Stimulated activated effector memory CD8-positive, alpha-beta T cell treated with anti-CD3 and anti-CD28 coated beads, Interleukin-12 subunit alpha, Interleukin-12 subunit beta, amount 100 ng/mL, for 72 hours (primary cell): ENCODE measurements at regions not wholly inside any gene's neighbourhood (a gene's known extent, or its start where the extent isn't known, plus 50 kb on each side); places are given as distances from the start of the nearest gene placed in this dataset.

Experiments used
- ATAC-seq: fragments of 150-1000 bp; cut with Tn5 transposase; 2 replicates; pipeline ENCODE4 v1.10.0; 2021
- DNase-seq, 2 donors: peaks; one replicate each; pipeline ENCODE4 v3.0.0; 2021 to 2022; ENCODE audit warnings: low spot score in 2 of 2
- H3K27ac Mint-ChIP-seq: one replicate; pipeline ENCODE4 v1.8.0; 2022; ENCODE audit warnings: mild to moderate bottlenecking, mixed read lengths
- H3K36me3 Mint-ChIP-seq: one replicate; pipeline ENCODE4 v1.8.0; 2022; ENCODE audit warnings: mild to moderate bottlenecking, mixed read lengths
- H3K4me1 Mint-ChIP-seq: one replicate; pipeline ENCODE4 v1.8.0; 2022; ENCODE audit warnings: mixed read lengths
- H3K4me3 Mint-ChIP-seq: one replicate; pipeline ENCODE4 v1.8.0; 2022; ENCODE audit warnings: mild to moderate bottlenecking, mixed read lengths
- H3K9me3 Mint-ChIP-seq: one replicate; pipeline ENCODE4 v1.8.0; 2022; ENCODE audit warnings: mixed read lengths

- Mint-ChIP-seq H3K4me3 (no peak overlapping the region), H3K9me3 (no peaks in the 10 kb centered on the region), H3K27ac (no peak overlapping the region), H3K4me1 (peaks cover 21% of the 10 kb centered on the region), H3K36me3 (no peaks in the 10 kb centered on the region)
- ATAC-seq (no peak), DNase-seq (no peak)
Observed at GRCh38 chr2:8031370-8031769, 650.5 kb upstream of the ID2 start.

- Mint-ChIP-seq H3K27ac (no peak overlapping the region), H3K4me1 (peaks cover 14% of the 10 kb centered on the region), H3K4me3 (no peak overlapping the region), H3K9me3 (peaks cover 4% of the 10 kb centered on the region), H3K36me3 (no peaks in the 10 kb centered on the region)
- no peak for ATAC-seq
- no peak for DNase-seq
Observed at GRCh38 chr2:8033546-8034096, 648.2 kb upstream of the ID2 start.

- peaks cover 5% of the 10 kb centered on the region for H3K4me1 Mint-ChIP-seq
- peaks cover 4% of the 10 kb centered on the region for H3K9me3 Mint-ChIP-seq
- no peak overlapping the region for H3K27ac Mint-ChIP-seq
- ATAC-seq: no peak
- H3K36me3 Mint-ChIP-seq: no peaks in the 10 kb centered on the region
- H3K4me3 Mint-ChIP-seq: no peak overlapping the region
- DNase-seq: no peak
Observed at GRCh38 chr2:8036366-8036765, 645.5 kb upstream of the ID2 start.

- Mint-ChIP-seq H3K27ac (no peak overlapping the region), H3K36me3 (no peaks in the 10 kb centered on the region), H3K9me3 (peaks cover 4% of the 10 kb centered on the region), H3K4me1 (no peaks in the 10 kb centered on the region), H3K4me3 (no peak overlapping the region)
- ATAC-seq: no peak
- DNase-seq: no peak
Observed at GRCh38 chr2:8039732-8040131, 642.1 kb upstream of the ID2 start.

- no peak overlapping the region for H3K27ac Mint-ChIP-seq
- no peak for ATAC-seq
- H3K4me1 Mint-ChIP-seq: no peaks in the 10 kb centered on the region
- H3K4me3 Mint-ChIP-seq: no peak overlapping the region
- no peaks in the 10 kb centered on the region for H3K36me3 Mint-ChIP-seq
- DNase-seq: no peak
- H3K9me3 Mint-ChIP-seq: no peaks in the 10 kb centered on the region
Observed at GRCh38 chr2:8043295-8043694, 638.6 kb upstream of the ID2 start.

DNA sequence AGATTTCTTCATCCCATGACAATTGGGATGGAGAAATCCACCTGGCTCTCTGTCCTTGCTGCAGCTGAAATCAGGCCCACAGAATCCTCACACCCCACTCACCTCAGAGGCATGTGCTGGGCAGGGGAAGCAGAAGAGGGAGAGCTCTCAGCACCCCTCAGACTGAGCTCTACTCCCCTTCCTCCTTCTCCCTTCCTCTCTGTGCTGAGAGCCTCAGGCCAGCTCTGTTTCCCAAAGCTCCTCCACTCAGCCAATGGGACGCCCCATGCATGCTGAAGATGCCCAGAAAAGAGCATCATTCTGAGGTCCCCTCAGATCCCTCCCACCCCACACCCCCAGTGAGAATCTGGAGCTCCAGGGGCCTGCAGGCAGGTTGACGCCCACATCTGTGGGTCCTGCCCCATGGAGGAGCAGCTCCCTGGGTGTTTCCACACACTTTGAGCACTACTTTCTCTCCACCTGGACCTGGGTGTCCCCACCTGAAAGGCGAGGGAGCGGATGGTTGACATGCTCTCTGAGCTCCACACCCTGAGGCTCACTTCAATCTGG is 637.7 kb upstream of the ID2 start:
- H3K4me1 Mint-ChIP-seq: peaks cover 8% of the 10 kb centered on the region
- no peaks in the 10 kb centered on the region for H3K36me3 Mint-ChIP-seq
- DNase-seq: no peak
- H3K9me3 Mint-ChIP-seq: no peaks in the 10 kb centered on the region
- no peak for ATAC-seq
- no peak overlapping the region for H3K4me3 Mint-ChIP-seq
- no peak overlapping the region for H3K27ac Mint-ChIP-seq

- Mint-ChIP-seq H3K27ac (peak overlapping the region; percentile 49), H3K4me3 (no peak overlapping the region)
Observed at GRCh38 chr2:8045081-8045614, 636.7 kb upstream of the ID2 start.

GRCh38 chr2:8046849-8047248 is 635.0 kb upstream of the ID2 start:
- Mint-ChIP-seq H3K36me3 (no peaks in the 10 kb centered on the region), H3K27ac (no peak overlapping the region), H3K4me1 (peaks cover 35% of the 10 kb centered on the region), H3K9me3 (peaks cover 3% of the 10 kb centered on the region), H3K4me3 (no peak overlapping the region)
- no peak for ATAC-seq
- DNase-seq: no peak

More at GRCh38 chr2:8045081-8045614, 636.7 kb upstream of the ID2 start:
- H3K4me1 Mint-ChIP-seq: peaks cover 18% of the 10 kb centered on the region
- no peaks in the 10 kb centered on the region for H3K36me3 Mint-ChIP-seq
- H3K9me3 Mint-ChIP-seq: no peaks in the 10 kb centered on the region
- DNase-seq: no peak
- ATAC-seq: no peak

DNA sequence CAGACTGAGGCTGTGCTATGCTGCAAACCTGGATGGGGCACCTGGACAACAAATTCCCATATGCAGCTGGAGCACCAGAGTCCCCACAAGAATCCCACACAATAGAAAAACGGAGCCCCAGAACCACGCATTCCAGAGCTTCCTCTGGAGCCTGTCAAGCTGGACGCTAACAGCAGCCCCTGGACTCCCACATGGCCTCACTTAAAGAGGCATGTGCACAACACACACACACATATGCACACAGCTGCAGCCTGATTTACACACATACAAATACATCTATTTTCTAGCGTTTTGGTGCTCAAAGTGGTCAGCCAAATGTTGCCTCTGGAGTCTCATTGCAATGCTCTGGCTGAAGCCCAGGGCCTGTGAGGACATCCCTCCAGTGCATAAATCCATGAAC is 632.7 kb upstream of the ID2 start:
- Mint-ChIP-seq H3K4me1 (peaks cover 48% of the 10 kb centered on the region), H3K27ac (peak overlapping the region; percentile 91), H3K4me3 (no peak overlapping the region), H3K9me3 (peaks cover 3% of the 10 kb centered on the region), H3K36me3 (no peaks in the 10 kb centered on the region)
- no peak for DNase-seq
- ATAC-seq: no peak

- H3K9me3 Mint-ChIP-seq: peaks cover 3% of the 10 kb centered on the region
- ATAC-seq: peak; percentile 98
Observed at GRCh38 chr2:8049851-8050571, 631.8 kb upstream of the ID2 start.

DNA sequence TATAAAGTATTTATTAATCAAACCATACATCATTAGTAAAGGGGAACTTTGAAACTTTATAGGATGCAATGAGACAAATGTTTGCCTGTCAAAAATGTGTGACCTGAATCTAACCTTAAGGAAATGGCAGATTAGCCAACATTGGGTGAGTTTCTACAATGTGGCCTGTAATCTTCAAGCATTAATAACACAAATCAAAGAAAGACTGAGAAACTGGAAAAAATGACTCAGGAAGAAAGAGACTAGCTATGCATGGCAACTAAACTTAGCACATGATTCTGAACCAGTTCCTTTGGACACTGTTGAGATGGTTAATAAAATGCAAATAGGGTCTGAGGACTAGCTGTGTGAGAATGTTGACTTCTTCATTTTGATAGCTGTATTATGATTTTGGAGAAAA is 628.6 kb upstream of the ID2 start:
- ATAC-seq (no peak), DNase-seq (no peak)
- no peak overlapping the region for H3K27ac Mint-ChIP-seq
- peaks cover 9% of the 10 kb centered on the region for H3K9me3 Mint-ChIP-seq
- no peaks in the 10 kb centered on the region for H3K36me3 Mint-ChIP-seq
- H3K4me1 Mint-ChIP-seq: peaks cover 48% of the 10 kb centered on the region
- no peak overlapping the region for H3K4me3 Mint-ChIP-seq

More at GRCh38 chr2:8049851-8050571, 631.8 kb upstream of the ID2 start:
- H3K4me3 Mint-ChIP-seq: peak overlapping the region; percentile 53
- no peaks in the 10 kb centered on the region for H3K36me3 Mint-ChIP-seq
- peaks cover 48% of the 10 kb centered on the region for H3K4me1 Mint-ChIP-seq
- peak overlapping the region; percentile 91 for H3K27ac Mint-ChIP-seq
- peak; percentile 20 to 70 for DNase-seq

GRCh38 chr2:8054070-8054469 is 627.8 kb upstream of the ID2 start:
- Mint-ChIP-seq H3K9me3 (peaks cover 9% of the 10 kb centered on the region), H3K27ac (no peak overlapping the region), H3K4me3 (no peak overlapping the region), H3K4me1 (peaks cover 41% of the 10 kb centered on the region), H3K36me3 (no peaks in the 10 kb centered on the region)
- ATAC-seq (no peak), DNase-seq (no peak)

DNA sequence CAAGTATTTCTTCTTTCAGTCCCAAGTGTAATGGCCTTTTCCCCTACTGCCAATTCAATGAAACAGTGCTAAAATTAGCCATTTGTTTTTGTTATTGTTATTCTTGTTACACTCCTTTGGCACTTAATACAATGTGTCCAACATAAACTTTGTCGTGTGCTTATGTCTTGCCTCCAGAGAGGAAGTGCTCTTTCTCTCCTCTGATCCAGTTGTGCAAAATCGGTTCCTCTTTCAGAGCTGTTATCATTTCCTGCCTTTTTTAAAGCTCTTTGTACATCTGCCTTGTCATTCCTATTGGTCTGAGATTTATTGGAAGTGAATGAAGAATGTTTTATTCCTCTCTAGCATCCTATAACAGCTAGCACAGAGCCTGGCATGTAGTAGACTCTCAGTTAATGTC is 623.2 kb upstream of the ID2 start:
- H3K9me3 Mint-ChIP-seq: peaks cover 6% of the 10 kb centered on the region
- H3K4me1 Mint-ChIP-seq: no peaks in the 10 kb centered on the region
- no peak overlapping the region for H3K27ac Mint-ChIP-seq
- no peak for ATAC-seq
- no peak for DNase-seq
- H3K36me3 Mint-ChIP-seq: no peaks in the 10 kb centered on the region
- no peak overlapping the region for H3K4me3 Mint-ChIP-seq

DNA sequence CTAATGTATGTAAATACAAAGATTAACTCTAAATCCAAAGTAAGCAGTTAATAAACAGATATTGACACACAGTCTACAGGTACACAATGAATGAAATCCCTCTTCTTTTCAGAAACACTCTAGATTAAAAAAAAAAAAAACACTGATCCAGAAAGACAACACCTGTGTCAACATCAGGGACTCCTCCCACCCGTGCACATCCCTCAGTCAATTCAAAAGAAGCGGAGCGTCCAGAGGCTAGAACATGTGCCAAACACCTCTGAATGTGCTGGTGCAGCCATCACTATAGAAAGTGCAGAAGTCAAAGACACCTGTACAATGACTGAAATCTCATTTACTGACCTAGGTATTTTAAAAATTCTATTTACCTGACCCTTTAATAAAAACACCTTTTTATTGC is 622.6 kb upstream of the ID2 start:
- H3K27ac Mint-ChIP-seq: no peak overlapping the region
- H3K9me3 Mint-ChIP-seq: peaks cover 11% of the 10 kb centered on the region
- no peak overlapping the region for H3K4me3 Mint-ChIP-seq
- ATAC-seq (no peak), DNase-seq (no peak)
- H3K36me3 Mint-ChIP-seq: no peaks in the 10 kb centered on the region
- no peaks in the 10 kb centered on the region for H3K4me1 Mint-ChIP-seq

DNA sequence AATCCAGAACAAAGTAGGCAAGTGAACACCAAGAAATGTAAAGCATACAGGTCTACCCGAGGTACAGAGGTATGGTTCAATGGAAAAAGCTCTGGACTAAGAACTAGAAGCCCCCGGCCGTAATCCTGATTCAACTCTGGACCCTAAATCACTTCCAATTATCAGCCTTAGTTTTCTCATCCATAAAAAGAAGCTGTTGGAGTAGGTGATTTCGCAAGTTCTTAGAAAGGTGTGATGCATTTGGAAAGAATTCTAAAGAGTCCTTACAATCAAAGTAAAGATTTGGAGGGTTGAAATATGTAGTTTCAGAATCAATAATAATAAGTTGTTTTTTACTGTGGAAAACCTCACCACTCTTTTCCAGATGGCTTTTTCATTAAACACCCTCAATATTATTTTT is 622.1 kb upstream of the ID2 start:
- ATAC-seq (no peak), DNase-seq (no peak)
- no peaks in the 10 kb centered on the region for H3K4me1 Mint-ChIP-seq
- no peaks in the 10 kb centered on the region for H3K36me3 Mint-ChIP-seq
- H3K27ac Mint-ChIP-seq: no peak overlapping the region
- no peak overlapping the region for H3K4me3 Mint-ChIP-seq
- peaks cover 13% of the 10 kb centered on the region for H3K9me3 Mint-ChIP-seq

DNA sequence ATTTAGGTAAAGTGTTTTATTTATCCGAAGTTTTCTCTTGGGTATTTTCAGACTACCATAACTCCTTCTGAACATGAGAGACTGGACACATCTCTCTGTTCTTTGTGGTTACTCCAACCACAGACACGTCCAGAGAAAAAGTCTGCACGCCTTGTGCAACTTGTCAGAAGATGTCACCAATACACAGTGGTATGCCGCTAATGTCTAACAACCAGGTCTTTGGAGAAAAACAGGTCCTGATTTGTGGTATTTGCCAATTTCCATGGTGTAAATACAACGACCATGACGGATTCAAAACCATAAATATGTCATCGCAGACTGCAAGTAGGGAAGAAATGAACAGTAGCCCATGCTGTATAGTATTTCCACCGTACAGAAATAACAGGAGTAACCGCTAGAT is 620.6 kb upstream of the ID2 start:
- Mint-ChIP-seq H3K4me3 (no peak overlapping the region), H3K9me3 (peaks cover 16% of the 10 kb centered on the region), H3K27ac (no peak overlapping the region), H3K36me3 (no peaks in the 10 kb centered on the region), H3K4me1 (no peaks in the 10 kb centered on the region)
- DNase-seq (no peak), ATAC-seq (no peak)
